Testis (tissue), 2 donors: ENCODE measurements at regions not wholly inside any gene's neighbourhood (a gene's known extent, or its start where the extent isn't known, plus 50 kb on each side); places are given as distances from the start of the nearest gene placed in this dataset.

ENCODE experiments used
- POLR2A ChIP-seq: fragments of 450-650 bp; IDR thresholded peaks from one replicate; pipeline ENCODE4 v1.6.1; 2017; ENCODE audit warnings: antibody characterized with exemption, mild to moderate bottlenecking, moderate library complexity
- TF ChIP-seq, protein P1 (sequence below), 3 experiments: fragments of 450-650 bp in 2 of 3; fragments of 200-600 bp in 1 of 3; sonication (generic) in 1 of 3; IDR thresholded peaks; one replicate each; pipeline ENCODE4 v1.5.1; 2016 to 2019; ENCODE audit warnings: antibody characterized with exemption in 3 of 3, mild to moderate bottlenecking in 2 of 3, moderate library complexity in 1 of 3

DNA sequence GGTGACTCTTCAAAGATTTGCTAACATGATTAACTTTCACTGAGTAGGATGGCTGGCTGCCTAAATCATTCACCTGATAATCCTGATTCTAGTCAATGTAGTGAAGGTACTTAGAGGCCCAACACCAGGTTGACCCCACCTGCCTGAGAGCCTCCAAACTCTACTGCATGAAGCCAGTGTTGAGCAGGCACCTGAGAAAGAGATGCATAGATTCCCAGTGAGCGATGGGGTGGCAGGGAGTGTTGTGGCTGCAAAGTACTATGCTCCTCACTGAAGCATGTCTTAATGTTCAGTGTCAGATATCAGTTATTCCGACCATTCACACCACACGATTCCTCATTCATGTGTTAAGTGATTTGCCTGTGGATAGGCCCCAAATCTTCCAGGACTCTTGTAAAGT is 804.4 kb downstream of the TLE4 start:
- TF ChIP-seq, protein P1, sequence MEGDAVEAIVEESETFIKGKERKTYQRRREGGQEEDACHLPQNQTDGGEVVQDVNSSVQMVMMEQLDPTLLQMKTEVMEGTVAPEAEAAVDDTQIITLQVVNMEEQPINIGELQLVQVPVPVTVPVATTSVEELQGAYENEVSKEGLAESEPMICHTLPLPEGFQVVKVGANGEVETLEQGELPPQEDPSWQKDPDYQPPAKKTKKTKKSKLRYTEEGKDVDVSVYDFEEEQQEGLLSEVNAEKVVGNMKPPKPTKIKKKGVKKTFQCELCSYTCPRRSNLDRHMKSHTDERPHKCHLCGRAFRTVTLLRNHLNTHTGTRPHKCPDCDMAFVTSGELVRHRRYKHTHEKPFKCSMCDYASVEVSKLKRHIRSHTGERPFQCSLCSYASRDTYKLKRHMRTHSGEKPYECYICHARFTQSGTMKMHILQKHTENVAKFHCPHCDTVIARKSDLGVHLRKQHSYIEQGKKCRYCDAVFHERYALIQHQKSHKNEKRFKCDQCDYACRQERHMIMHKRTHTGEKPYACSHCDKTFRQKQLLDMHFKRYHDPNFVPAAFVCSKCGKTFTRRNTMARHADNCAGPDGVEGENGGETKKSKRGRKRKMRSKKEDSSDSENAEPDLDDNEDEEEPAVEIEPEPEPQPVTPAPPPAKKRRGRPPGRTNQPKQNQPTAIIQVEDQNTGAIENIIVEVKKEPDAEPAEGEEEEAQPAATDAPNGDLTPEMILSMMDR (IDR thresholded peaks at IDR 0.05): no peak
- no peak for TF ChIP-seq POLR2A
